Pancreas (tissue), 10 donors: ENCODE measurements at regions not wholly inside any gene's neighbourhood (a gene's known extent, or its start where the extent isn't known, plus 50 kb on each side); places are given as distances from the start of the nearest gene placed in this dataset.

Source experiments
- ATAC-seq, 4 donors: fragments of 200-7000 bp; cut with Tn5 transposase; one replicate each; pipeline versions ENCODE4 v1.8.0 to v1.9.1; 2020; ENCODE audit warnings: mild to moderate bottlenecking in 4 of 4, moderate library complexity in 4 of 4
- DNase-seq, 6 donors: peaks; one replicate each; pipeline ENCODE4 v3.0.0-alpha.2; 2020
- FAIRE-seq: peaks from 2 replicates; lab custom pipeline; 2012; peaks lifted over from hg19 to GRCh38; lab: Jason Lieb, UNC
- H3K27ac ChIP-seq, 4 donors: fragments of 200-600 bp; sonication (generic); 1 replicate in 3 of 4; 2 replicates in 1 of 4; pipeline versions ENCODE4 v1.5.0 to v1.8.0; 2020
- H3K27me3 ChIP-seq, 4 donors: fragments of 200-600 bp; one replicate each; pipeline ENCODE4 v1.8.0; 2021
- H3K36me3 ChIP-seq, 3 donors: fragments of 200-600 bp; sonication (generic) in 1 of 3; one replicate each; pipeline versions ENCODE4 v1.5.0 to v1.8.0; 2020 to 2021
- H3K4me1 ChIP-seq, 3 donors: fragments of 200-600 bp; one replicate each; pipeline ENCODE4 v1.8.0; 2021
- H3K4me3 ChIP-seq, 4 donors: fragments of 200-600 bp; sonication (generic) in 2 of 4; one replicate each; pipeline versions ENCODE4 v1.5.0 to v1.8.0; 2020 to 2021
- H3K9me3 ChIP-seq, 4 donors: fragments of 200-600 bp; one replicate each; pipeline ENCODE4 v1.8.0; 2021
- CTCF ChIP-seq, 4 donors: fragments of 200-600 bp; sonication (generic) in 3 of 4; IDR thresholded peaks; one replicate each; pipeline versions ENCODE4 v1.5.0 to v1.8.0; 2021; ENCODE audit warnings: antibody characterized with exemption in 4 of 4
- WGBS, 2 donors: extraction: QIAGEN DNeasy Blood & Tissue Kit; methylation state at CpG; one replicate each; pipeline ENCODE4 v1.1.7; 2013; 5-methylcytosine and 5-hydroxymethylcytosine counted together
- intact Hi-C, 3 donors: fragments of 100-400 bp; cut with DNase I; formaldehyde crosslinking; loops; one replicate each; pipeline versions ENCODE4 v1.11.1 to v1.14.2; 2022
- donor health status: healthy with polysubstance abuse.
- donor health status: DM: no; HTN: no; CAD: no; lungs with moderate emphysema.
- donor health status: DM: no; HTN: no; CAD: no.
- donor health status: control.
- donor health status: control.
- donor health status: Bipolar disorder and iron deficiency.
- donor health status: DM: yes; HTN: yes; CAD: no.
- donor health status: DM: no; HTN: no; CAD: no.
- donor health status: DM: no; HTN: no; CAD: no.
- donor health status: DM: yes; HTN: yes; CAD: no.

GRCh38 chr5:174378121-174378874 is 332.8 kb downstream of the NSG2 start:
- no peaks in the 10 kb centered on the region for H3K9me3 ChIP-seq
- DNase-seq: no peak
- H3K4me3 ChIP-seq: no peak overlapping the region
- no peak for ATAC-seq
- no peaks in the 10 kb centered on the region for H3K4me1 ChIP-seq
- 55 to 73% methylated on average over 4 of the region's 4 CpGs for WGBS, 2 donors
- peaks cover 0 to 3% (median 0%) of the 10 kb centered on the region in 4 donors for H3K27me3 ChIP-seq
- TF ChIP-seq CTCF (IDR thresholded peaks at IDR 0.05): no peak
- no peaks in the 10 kb centered on the region for H3K36me3 ChIP-seq
- FAIRE-seq: no peak
- H3K27ac ChIP-seq: no peak overlapping the region
- intact Hi-C loops: no loop called here

DNA sequence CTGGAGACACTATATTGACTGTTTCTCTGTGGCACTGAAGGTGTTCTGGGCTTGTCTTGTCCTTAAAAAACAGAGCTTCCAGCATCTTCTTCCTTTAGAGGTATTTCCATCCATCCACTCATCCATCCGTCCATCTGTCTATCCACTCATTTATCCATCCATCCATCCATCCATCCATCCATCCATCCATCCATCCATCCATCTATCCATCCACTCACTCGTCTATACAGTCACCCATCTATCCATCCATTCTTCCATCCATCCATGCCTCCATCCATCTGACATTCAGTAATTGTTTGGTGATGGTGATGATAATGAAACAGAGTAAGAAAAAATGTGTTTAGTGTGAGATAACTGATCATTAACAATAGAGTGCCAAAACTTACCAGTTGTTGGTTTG is 334.8 kb downstream of the NSG2 start:
- Histone ChIP-seq H3K27me3 (peaks cover 0 to 3% (median 0%) of the 10 kb centered on the region in 4 donors), H3K4me1 (no peaks in the 10 kb centered on the region), H3K9me3 (no peaks in the 10 kb centered on the region), H3K27ac (no peak overlapping the region), H3K4me3 (no peak overlapping the region), H3K36me3 (no peaks in the 10 kb centered on the region)
- intact Hi-C loops: no loop called here
- WGBS, 2 donors: 36 to 51% methylated on average over 2 of the region's 2 CpGs
- FAIRE-seq (no peak), ATAC-seq (no peak), DNase-seq (no peak)
- TF ChIP-seq CTCF (IDR thresholded peaks at IDR 0.05): no peak

DNA sequence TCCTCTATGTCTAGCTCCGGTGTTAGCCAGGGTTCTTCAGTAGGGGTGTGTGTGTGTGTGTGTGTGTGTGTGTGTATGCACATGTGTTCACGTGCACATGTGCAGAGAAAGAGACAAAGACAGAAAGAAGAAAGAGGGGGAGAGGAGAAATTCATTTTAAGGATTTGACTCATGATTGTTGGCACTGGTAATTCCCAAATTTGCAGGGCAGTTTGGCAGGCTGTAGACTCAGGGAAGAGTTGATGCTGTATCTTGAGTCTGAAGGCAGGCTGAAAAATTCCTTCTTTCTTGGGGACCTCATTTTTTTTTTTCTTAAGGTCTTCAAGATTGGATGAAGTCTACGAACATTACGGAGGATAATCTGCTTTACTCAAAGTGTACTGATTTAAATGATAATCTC is 335.7 kb downstream of the NSG2 start:
- no peak for FAIRE-seq
- no peak for TF ChIP-seq CTCF (IDR thresholded peaks at IDR 0.05)
- intact Hi-C loops: no loop called here

GRCh38 chr5:174383210-174384167 is 338.0 kb downstream of the NSG2 start:
- no peaks in the 10 kb centered on the region for H3K4me1 ChIP-seq
- 50 to 58% methylated on average over 3 of the region's 3 CpGs for WGBS, 2 donors
- H3K27me3 ChIP-seq: peaks cover 0 to 2% (median 0%) of the 10 kb centered on the region in 4 donors
- intact Hi-C loops: no loop called here
- DNase-seq (no peak), FAIRE-seq (no peak), ATAC-seq (no peak)
- no peak for TF ChIP-seq CTCF (IDR thresholded peaks at IDR 0.05)
- H3K27ac ChIP-seq: no peak overlapping the region
- no peak overlapping the region for H3K4me3 ChIP-seq
- no peaks in the 10 kb centered on the region for H3K36me3 ChIP-seq
- H3K9me3 ChIP-seq: no peaks in the 10 kb centered on the region

More for the DNA sequence above, 335.7 kb downstream of the NSG2 start:
- Histone ChIP-seq H3K27me3 (peaks cover 0 to 3% (median 0%) of the 10 kb centered on the region in 4 donors), H3K9me3 (no peaks in the 10 kb centered on the region), H3K27ac (no peak overlapping the region), H3K4me3 (no peak overlapping the region), H3K36me3 (no peaks in the 10 kb centered on the region), H3K4me1 (no peaks in the 10 kb centered on the region)
- WGBS, 2 donors: 61 to 64% methylated on average over 4 of the region's 4 CpGs
- DNase-seq: no peak
- no peak for ATAC-seq
